Activated CD4-positive, alpha-beta T cell treated with anti-CD3 and anti-CD28 coated beads, Interleukin-2, amount 50 U/mL, for 1 hour (primary cell): ENCODE measurements at regions not wholly inside any gene's neighbourhood (a gene's known extent, or its start where the extent isn't known, plus 50 kb on each side); places are given as distances from the start of the nearest gene placed in this dataset.

Source experiments
- DNase-seq: peaks from one replicate; pipeline ENCODE4 v3.0.0-alpha.2; 2020

GRCh38 chr1:87733386-87733785 is 404.7 kb downstream of the LMO4 start:
- DNase-seq = no peak

- DNase-seq = no peak
Measured at GRCh38 chr1:87735750-87736149, 407.1 kb downstream of the LMO4 start.

GRCh38 chr1:87739141-87739540 is 410.5 kb downstream of the LMO4 start:
- DNase-seq = no peak

GRCh38 chr1:87739704-87740103 is 411.0 kb downstream of the LMO4 start:
- DNase-seq = no peak

- DNase-seq = no peak
Measured at GRCh38 chr1:87743256-87743655, 414.6 kb downstream of the LMO4 start.

- DNase-seq = no peak
Measured at GRCh38 chr1:87744056-87744455, 415.4 kb downstream of the LMO4 start.

- no peak for DNase-seq
Measured at GRCh38 chr1:87744763-87745162, 416.1 kb downstream of the LMO4 start.

- DNase-seq = no peak
Measured at GRCh38 chr1:87753366-87753765, 424.7 kb downstream of the LMO4 start.

- no peak for DNase-seq
Measured at GRCh38 chr1:87754139-87754538, 425.5 kb downstream of the LMO4 start.

GRCh38 chr1:87757676-87758075 is 429.0 kb downstream of the LMO4 start:
- no peak for DNase-seq

- no peak for DNase-seq
Measured at GRCh38 chr1:87759421-87760087, 430.9 kb downstream of the LMO4 start.

GRCh38 chr1:87760155-87760554 is 431.5 kb downstream of the LMO4 start:
- no peak for DNase-seq

- no peak for DNase-seq
Measured at GRCh38 chr1:87760654-87761053, 432.0 kb downstream of the LMO4 start.

GRCh38 chr1:87763483-87763882 is 434.8 kb downstream of the LMO4 start:
- no peak for DNase-seq

GRCh38 chr1:87765057-87765680 is 436.5 kb downstream of the LMO4 start:
- DNase-seq = no peak

- DNase-seq = no peak
Measured at GRCh38 chr1:87765681-87766070, 437.0 kb downstream of the LMO4 start.

- DNase-seq = no peak
Measured at GRCh38 chr1:87766737-87767136, 438.1 kb downstream of the LMO4 start.

GRCh38 chr1:87778896-87779295 is 450.2 kb downstream of the LMO4 start:
- no peak for DNase-seq

- DNase-seq = no peak
Measured at GRCh38 chr1:87781554-87781953, 452.9 kb downstream of the LMO4 start.

GRCh38 chr1:87783315-87783714 is 454.6 kb downstream of the LMO4 start:
- DNase-seq = no peak

GRCh38 chr1:87785386-87785785 is 456.7 kb downstream of the LMO4 start:
- no peak for DNase-seq

GRCh38 chr1:87786229-87786628 is 457.5 kb downstream of the LMO4 start:
- no peak for DNase-seq

- DNase-seq = no peak
Measured at GRCh38 chr1:87786861-87787545, 458.3 kb downstream of the LMO4 start.

GRCh38 chr1:87787551-87787950 is 458.9 kb downstream of the LMO4 start:
- no peak for DNase-seq
